Ishikawa (cell line): ENCODE measurements at regions not wholly inside any gene's neighbourhood (a gene's known extent, or its start where the extent isn't known, plus 50 kb on each side); places are given as distances from the start of the nearest gene placed in this dataset.

Experiments used
- CEBPB ChIP-seq: IDR thresholded peaks from 2 replicates; pipeline ENCODE4 v1.6.1; 2012
- CREB1 ChIP-seq: IDR thresholded peaks from 2 replicates; pipeline ENCODE4 v1.6.1; 2012; ENCODE audit warnings: low read depth
- EGR1 ChIP-seq: IDR thresholded peaks from 2 replicates; pipeline ENCODE4 v1.6.1; 2012
- EP300 ChIP-seq: IDR thresholded peaks from 2 replicates; pipeline ENCODE4 v1.6.1; 2012; ENCODE audit warnings: borderline replicate concordance
- FOXM1 ChIP-seq: IDR thresholded peaks from 2 replicates; pipeline ENCODE4 v1.6.1; 2012; ENCODE audit warnings: low read depth, borderline replicate concordance
- NFIC ChIP-seq: IDR thresholded peaks from 2 replicates; pipeline ENCODE4 v1.6.1; 2012
- RAD21 ChIP-seq: IDR thresholded peaks from 2 replicates; pipeline ENCODE4 v1.6.1; 2012; ENCODE audit warnings: low read depth
- REST ChIP-seq: IDR thresholded peaks from 2 replicates; pipeline ENCODE4 v1.6.1; 2012; ENCODE audit warnings: low read depth, mild to moderate bottlenecking
- TAF1 ChIP-seq: IDR thresholded peaks from 2 replicates; pipeline ENCODE4 v1.6.1; 2012; ENCODE audit warnings: low read depth, mild to moderate bottlenecking
- TEAD4 ChIP-seq: IDR thresholded peaks from 2 replicates; pipeline ENCODE4 v1.6.1; 2012
- YY1 ChIP-seq: IDR thresholded peaks from 2 replicates; pipeline ENCODE4 v1.6.1; 2012; ENCODE audit warnings: low read depth
- ZBTB7A ChIP-seq: IDR thresholded peaks from 2 replicates; pipeline ENCODE4 v1.6.1; 2012; ENCODE audit warnings: low read depth
- TF ChIP-seq, protein P1 (sequence below): IDR thresholded peaks from 2 replicates; pipeline ENCODE4 v1.6.1; 2012
- TF ChIP-seq, protein P2 (sequence below): IDR thresholded peaks from 2 replicates; pipeline ENCODE4 v1.6.1; 2012

- TF ChIP-seq RAD21 = no peak
- TF ChIP-seq EP300 = no peak
- TF ChIP-seq, protein P1, sequence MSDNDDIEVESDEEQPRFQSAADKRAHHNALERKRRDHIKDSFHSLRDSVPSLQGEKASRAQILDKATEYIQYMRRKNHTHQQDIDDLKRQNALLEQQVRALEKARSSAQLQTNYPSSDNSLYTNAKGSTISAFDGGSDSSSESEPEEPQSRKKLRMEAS = no peak
- no peak for TF ChIP-seq TAF1
- no peak for TF ChIP-seq FOXM1
- TF ChIP-seq, protein P2, sequence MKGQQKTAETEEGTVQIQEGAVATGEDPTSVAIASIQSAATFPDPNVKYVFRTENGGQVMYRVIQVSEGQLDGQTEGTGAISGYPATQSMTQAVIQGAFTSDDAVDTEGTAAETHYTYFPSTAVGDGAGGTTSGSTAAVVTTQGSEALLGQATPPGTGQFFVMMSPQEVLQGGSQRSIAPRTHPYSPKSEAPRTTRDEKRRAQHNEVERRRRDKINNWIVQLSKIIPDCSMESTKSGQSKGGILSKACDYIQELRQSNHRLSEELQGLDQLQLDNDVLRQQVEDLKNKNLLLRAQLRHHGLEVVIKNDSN = no peak
- TF ChIP-seq EGR1 = no peak
- no peak for TF ChIP-seq YY1
- no peak for TF ChIP-seq TEAD4
- no peak for TF ChIP-seq REST
- TF ChIP-seq NFIC = peak; percentile 34; the same call in 1 of the 2 replicates
- no peak for TF ChIP-seq ZBTB7A
- no peak for TF ChIP-seq CEBPB
- no peak for TF ChIP-seq CREB1
Measured at GRCh38 chr3:43960448-43960840, 269.7 kb downstream of the ABHD5 start.
